ENCODE measurements at regions not wholly inside any gene's neighbourhood (a gene's known extent, or its start where the extent isn't known, plus 50 kb on each side); places are given as distances from the start of the nearest gene placed in this dataset.
"Not testable (repeated sequence)": the region's sequence is repeated elsewhere in the genome, so short reads cannot be mapped to it uniquely, and the experiment has no call there.

GRCh38 chr18:76610933-76611749 lies 116.1 kb upstream of the ZNF516 start:
- Mint-ChIP-seq H3K9me3 (peaks cover 0 to 4% of the 10 kb centered on the region in 2 donors), H3K27ac (no peak overlapping the region), H3K36me3 (no peaks in the 10 kb centered on the region)
- DNase-seq (ENCODE audit: low spot score in 2 of 2) (no peak), ATAC-seq (no peak)

- DNase-seq (ENCODE audit: low spot score in 2 of 2) (no peak), ATAC-seq (no peak)
- Mint-ChIP-seq H3K36me3 (no peaks in the 10 kb centered on the region), H3K27ac (no peak overlapping the region), H3K9me3 (peaks cover 0 to 4% of the 10 kb centered on the region in 2 donors)
Observed at GRCh38 chr18:76610012-76610411, 115.0 kb upstream of the ZNF516 start.

GRCh38 chr18:76605341-76605929 lies 110.4 kb upstream of the ZNF516 start:
- no peaks in the 10 kb centered on the region for H3K9me3 Mint-ChIP-seq
- no peak for DNase-seq (ENCODE audit: low spot score in 2 of 2)
- H3K27ac Mint-ChIP-seq = no peak overlapping the region
- H3K36me3 Mint-ChIP-seq = no peaks in the 10 kb centered on the region
- ATAC-seq = no peak

DNA sequence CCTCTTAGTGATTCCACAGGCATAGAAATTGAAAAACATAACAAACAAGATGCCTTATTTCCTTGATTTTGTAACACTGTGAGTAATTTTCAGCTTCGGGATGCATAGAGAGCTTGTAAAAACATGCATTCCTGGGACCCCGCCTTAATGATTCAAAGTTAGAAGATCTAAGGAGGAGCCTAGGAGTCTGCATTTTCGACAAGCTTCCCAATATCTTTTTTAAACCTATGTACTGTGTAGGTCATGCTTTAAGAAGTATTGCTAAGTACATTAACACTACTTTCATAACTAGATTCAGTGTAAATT lies 109.8 kb upstream of the ZNF516 start:
- no peaks in the 10 kb centered on the region for H3K9me3 Mint-ChIP-seq
- H3K36me3 Mint-ChIP-seq = no peaks in the 10 kb centered on the region
- DNase-seq (ENCODE audit: low spot score in 2 of 2) (no peak), ATAC-seq (no peak)
- no peak overlapping the region for H3K27ac Mint-ChIP-seq

DNA sequence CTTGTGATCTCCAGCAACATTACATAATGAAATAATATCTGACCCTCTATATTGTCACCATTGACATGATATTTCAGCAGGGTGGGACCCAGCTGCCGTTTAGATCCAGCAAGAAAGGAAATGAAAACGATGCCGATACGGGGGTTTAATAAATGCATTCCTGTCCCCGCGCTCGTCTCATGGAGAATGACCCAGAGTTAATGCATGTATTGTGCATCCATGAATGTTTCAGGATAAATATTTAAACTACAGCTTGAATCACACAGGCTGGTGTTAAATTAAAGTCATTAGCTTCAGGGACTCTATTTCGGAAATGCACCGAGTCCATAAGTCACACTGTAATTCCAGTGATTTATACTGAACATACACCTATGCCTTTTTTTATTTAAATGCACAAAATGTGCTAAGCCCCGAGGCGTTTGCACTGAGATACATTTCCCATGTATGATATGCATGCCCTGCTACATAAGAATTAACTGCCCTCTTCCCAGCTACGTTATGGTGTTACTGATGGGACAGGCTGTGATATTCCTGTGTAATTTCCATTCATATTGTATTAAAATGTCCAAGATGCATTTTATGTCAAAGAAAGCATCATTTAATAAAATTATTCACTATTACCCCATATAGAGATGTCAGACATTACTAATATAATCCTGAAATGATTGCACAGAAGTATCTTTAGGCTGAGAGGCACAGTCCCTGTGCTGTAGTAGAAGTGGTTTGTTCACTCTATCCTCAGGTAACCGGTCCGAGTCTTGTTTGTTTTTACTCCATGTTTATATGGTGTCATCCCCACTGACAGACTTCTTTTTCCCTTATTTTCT lies 109.3 kb upstream of the ZNF516 start:
- no peaks in the 10 kb centered on the region for H3K9me3 Mint-ChIP-seq
- no peak for DNase-seq (ENCODE audit: low spot score in 2 of 2)
- ATAC-seq = no peak
- H3K27ac Mint-ChIP-seq = no peak overlapping the region
- H3K36me3 Mint-ChIP-seq = no peaks in the 10 kb centered on the region

DNA sequence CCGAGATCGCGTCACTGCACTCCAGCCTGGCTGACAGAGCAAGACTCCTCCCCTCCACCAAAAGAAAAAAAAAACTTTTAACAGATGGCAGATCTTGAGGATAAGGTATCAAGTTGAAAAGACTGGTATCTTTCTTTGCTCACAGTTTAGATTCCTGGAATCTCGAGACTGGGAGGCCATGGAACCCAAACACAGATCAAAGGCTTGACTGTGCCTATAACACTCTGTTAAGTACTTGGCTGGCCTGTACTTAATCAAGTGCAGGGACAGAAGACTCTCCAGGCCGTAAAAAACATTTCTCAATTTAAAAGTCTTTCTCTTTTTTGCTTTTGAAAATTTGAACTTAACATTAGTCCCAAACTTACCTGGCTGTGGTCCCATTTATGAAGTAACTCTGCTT lies 107.1 kb upstream of the ZNF516 start:
- Mint-ChIP-seq H3K9me3 (no peaks in the 10 kb centered on the region), H3K36me3 (no peaks in the 10 kb centered on the region), H3K27ac (no peak overlapping the region)
- DNase-seq (ENCODE audit: low spot score in 2 of 2) = no peak
- no peak for ATAC-seq

GRCh38 chr18:76600076-76600475 lies 105.0 kb upstream of the ZNF516 start:
- H3K9me3 Mint-ChIP-seq; H3K27ac Mint-ChIP-seq; DNase-seq (ENCODE audit: low spot score in 2 of 2); H3K36me3 Mint-ChIP-seq; ATAC-seq: not testable (repeated sequence)

DNA sequence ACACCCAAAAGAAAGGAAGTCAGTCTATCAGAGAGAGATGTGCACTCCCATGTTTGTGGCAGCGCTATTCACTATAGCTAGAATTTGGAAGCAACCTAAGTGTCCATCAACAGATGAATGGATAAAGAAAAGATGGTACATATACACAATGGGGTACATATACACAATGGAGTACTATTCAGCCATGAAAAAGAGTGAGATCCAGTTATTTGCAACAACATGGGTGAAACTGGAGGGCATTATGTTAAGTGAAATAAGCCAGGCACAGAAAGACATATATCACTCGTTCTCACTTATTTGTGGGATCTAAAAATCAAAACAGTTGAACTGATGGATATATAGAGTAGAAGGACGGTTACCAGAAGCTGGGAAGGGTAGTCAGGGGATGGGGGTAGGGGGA lies 99.9 kb upstream of the ZNF516 start:
- no peak overlapping the region for H3K27ac Mint-ChIP-seq
- no peaks in the 10 kb centered on the region for H3K36me3 Mint-ChIP-seq
- H3K9me3 Mint-ChIP-seq = no peaks in the 10 kb centered on the region
- no peak for DNase-seq (ENCODE audit: low spot score in 2 of 2)
- ATAC-seq = no peak

GRCh38 chr18:76593843-76594242 lies 98.8 kb upstream of the ZNF516 start:
- no peak overlapping the region for H3K27ac Mint-ChIP-seq
- no peak for DNase-seq (ENCODE audit: low spot score in 2 of 2)
- H3K36me3 Mint-ChIP-seq = no peaks in the 10 kb centered on the region
- H3K9me3 Mint-ChIP-seq = no peaks in the 10 kb centered on the region
- ATAC-seq = no peak

- Mint-ChIP-seq H3K27ac (no peak overlapping the region), H3K9me3 (no peaks in the 10 kb centered on the region), H3K36me3 (no peaks in the 10 kb centered on the region)
- DNase-seq (ENCODE audit: low spot score in 2 of 2) (no peak), ATAC-seq (no peak)
Observed at GRCh38 chr18:76592981-76593381, 97.9 kb upstream of the ZNF516 start.

- Mint-ChIP-seq H3K27ac (no peak overlapping the region), H3K36me3 (no peaks in the 10 kb centered on the region), H3K9me3 (no peaks in the 10 kb centered on the region)
- DNase-seq (ENCODE audit: low spot score in 2 of 2) = no peak
- ATAC-seq = no peak
Observed at GRCh38 chr18:76592096-76592495, 97.1 kb upstream of the ZNF516 start.

DNA sequence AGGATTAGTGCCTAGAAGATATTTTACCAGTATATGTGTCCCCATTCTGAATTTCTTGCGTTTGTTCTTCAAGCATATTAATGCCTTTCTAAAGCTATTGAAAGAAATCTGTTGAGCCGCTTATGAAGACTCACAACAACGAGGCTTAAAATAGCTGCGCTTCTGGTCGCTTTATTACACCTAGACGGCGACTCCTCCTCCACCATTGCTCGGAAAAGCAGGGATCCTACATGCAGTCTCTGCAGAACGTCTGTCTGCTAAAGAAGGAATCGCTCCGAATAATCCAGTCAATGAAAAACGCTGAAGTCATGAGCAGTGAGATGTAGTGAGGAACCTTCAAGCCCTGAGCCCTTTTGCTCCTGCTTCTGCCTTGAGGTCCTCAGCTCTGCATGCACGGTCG lies 94.8 kb upstream of the ZNF516 start:
- DNase-seq (ENCODE audit: low spot score in 2 of 2) = no peak
- Mint-ChIP-seq H3K9me3 (no peaks in the 10 kb centered on the region), H3K36me3 (no peaks in the 10 kb centered on the region), H3K27ac (no peak overlapping the region)
- no peak for ATAC-seq

GRCh38 chr18:76589316-76589715 lies 94.3 kb upstream of the ZNF516 start:
- ATAC-seq (no peak), DNase-seq (ENCODE audit: low spot score in 2 of 2) (no peak)
- Mint-ChIP-seq H3K36me3 (no peaks in the 10 kb centered on the region), H3K27ac (no peak overlapping the region), H3K9me3 (no peaks in the 10 kb centered on the region)

DNA sequence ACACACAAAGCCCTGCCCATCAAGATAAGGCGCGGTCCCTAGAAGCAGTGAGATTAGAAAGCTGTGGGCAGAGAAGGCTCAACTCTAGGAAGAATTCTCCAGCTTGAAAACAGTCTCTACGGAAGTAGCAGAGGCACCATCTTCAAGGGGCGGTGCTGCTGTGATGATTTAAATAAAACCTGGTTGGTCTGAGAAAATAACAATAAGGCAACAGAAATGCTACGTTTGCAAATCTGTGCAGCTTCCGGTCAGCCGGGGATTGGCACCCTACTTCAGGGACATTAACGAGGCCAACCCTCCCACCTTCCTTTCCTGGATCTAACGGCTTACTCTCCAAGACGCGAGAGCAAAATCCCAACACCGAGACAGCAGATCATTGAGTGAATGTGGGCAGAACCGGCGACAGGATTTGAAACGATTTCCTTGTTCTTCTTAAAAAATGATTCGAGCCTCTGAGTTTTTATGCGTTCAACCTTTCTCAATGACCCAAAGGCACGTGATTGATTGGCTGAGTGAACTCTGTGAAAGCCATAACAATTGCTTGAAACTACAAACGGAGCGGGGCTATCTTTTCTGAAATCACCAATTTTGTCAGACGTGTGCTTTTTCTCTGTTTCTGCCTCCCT lies 93.7 kb upstream of the ZNF516 start:
- DNase-seq (ENCODE audit: low spot score in 2 of 2) = no peak
- no peaks in the 10 kb centered on the region for H3K9me3 Mint-ChIP-seq
- no peak for ATAC-seq
- H3K27ac Mint-ChIP-seq = no peak overlapping the region
- no peaks in the 10 kb centered on the region for H3K36me3 Mint-ChIP-seq

DNA sequence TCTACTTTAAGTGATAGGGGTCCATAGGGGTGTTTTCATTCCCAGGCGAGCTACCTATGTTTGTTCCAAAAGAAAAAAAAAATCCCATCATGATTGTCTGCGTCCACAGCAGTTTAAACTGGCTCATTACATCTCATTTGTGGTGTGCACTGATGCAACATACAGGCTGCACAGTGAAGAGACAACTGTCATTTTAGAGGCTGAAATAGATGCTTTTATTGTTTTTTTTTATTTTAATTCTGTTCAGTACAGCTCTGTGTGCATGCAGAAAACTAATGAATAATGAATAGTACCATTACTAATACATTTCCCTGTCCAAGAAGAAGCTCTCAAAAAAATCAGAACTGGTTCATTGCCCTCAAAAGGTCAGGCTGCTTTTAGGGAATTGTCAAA lies 92.8 kb upstream of the ZNF516 start:
- H3K9me3 Mint-ChIP-seq = no peaks in the 10 kb centered on the region
- no peak overlapping the region for H3K27ac Mint-ChIP-seq
- H3K36me3 Mint-ChIP-seq = no peaks in the 10 kb centered on the region
- DNase-seq (ENCODE audit: low spot score in 2 of 2) = no peak
- no peak for ATAC-seq

- Mint-ChIP-seq H3K9me3 (no peaks in the 10 kb centered on the region), H3K36me3 (no peaks in the 10 kb centered on the region)
Observed at GRCh38 chr18:76587147-76587878, 92.3 kb upstream of the ZNF516 start.

More at GRCh38 chr18:76587147-76587878, 92.3 kb upstream of the ZNF516 start:
- H3K27ac Mint-ChIP-seq = no peak overlapping the region
- no peak for ATAC-seq
- DNase-seq (ENCODE audit: low spot score in 2 of 2) = no peak
